HTR-8/SVneo (cell line): ENCODE measurements at regions not wholly inside any gene's neighbourhood (a gene's known extent, or its start where the extent isn't known, plus 50 kb on each side); places are given as distances from the start of the nearest gene placed in this dataset.

Experiments used
- DNase-seq: peaks from one replicate; pipeline ENCODE4 v3.0.0; 2011; ENCODE audit warnings: low spot score, mixed read lengths; ENCODE audit not compliant: insufficient read length
- FAIRE-seq: peaks from 2 replicates; lab custom pipeline; 2011; peaks lifted over from hg19 to GRCh38; lab: Jason Lieb, UNC

DNA sequence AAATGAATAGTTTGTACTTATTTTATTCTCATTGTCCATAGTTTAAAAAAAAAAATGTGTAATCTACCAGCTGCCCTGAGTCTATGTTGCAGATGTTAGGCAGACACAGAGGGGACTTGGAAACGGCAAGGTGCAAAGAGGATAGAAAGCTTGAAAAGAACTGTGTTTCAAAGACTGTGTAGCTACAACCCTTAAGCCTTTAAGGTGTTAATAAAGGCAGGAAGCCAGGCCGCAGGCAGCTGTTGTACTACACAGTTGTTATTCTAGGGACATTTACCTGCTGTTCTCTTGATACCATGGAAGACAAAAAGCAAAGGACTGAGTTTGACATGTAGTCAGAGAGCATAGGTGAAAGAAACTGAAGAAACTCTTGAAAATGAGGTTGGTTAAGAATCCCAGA is 440.0 kb downstream of the TUSC7 start:
- FAIRE-seq (no peak), DNase-seq (no peak)

DNA sequence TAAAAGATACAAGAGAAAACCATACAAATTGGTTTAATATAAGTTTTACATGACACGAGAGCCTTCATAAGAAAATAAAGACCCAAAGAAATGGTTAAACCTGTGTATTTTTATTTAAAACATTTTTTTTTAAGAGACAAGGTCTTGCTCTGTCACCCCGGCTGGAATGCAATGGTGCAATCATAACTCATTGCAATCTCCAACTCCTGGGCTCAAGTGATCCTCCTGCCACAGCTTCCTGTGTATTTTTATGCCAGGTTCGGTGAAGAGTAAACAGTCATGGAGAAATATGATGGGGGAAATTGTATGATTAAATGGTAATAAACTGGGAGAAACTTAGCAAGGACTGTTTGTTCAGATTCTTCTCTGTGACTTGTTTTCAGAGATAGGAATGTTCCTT is 441.0 kb downstream of the TUSC7 start:
- no peak for DNase-seq
- no peak for FAIRE-seq

DNA sequence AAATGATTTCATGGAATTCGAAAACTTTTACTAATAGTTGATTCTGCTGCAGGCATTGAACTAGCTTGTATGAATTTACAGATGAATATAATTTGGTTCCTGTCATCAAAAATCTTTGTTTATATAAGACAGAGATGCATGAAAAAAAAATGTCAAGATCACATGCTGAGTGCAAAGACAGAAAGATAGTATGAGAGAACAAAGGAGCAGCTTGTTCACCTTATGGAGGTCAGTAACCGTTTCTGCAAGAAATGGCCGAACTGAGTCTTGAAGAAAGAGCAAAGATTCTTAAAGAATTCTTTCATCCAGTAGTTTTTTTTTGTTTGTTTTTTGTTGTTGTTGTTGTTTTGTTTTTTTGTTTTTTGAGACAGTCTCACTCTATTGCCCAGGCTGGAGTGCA is 450.6 kb downstream of the TUSC7 start:
- FAIRE-seq: no peak
- no peak for DNase-seq

DNA sequence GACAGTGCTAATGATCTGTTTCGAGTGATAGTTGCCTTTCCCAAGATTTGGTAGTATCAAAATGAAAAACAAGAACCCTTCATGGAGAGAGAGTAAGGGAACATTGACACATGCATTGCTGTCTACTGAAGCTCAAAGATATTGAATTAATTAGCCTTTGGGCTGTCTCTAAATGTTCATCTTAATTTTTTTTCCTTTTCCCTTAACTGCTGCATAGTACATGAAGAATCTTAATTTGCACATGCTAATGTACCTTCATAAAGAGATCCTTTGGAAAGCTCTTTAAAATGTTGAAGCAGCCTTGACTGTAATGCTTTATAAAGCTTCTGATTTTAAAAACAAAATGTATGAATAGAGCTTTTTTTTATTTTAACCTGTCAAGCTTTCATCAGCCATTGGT is 452.2 kb downstream of the TUSC7 start:
- FAIRE-seq (no peak), DNase-seq (no peak)

DNA sequence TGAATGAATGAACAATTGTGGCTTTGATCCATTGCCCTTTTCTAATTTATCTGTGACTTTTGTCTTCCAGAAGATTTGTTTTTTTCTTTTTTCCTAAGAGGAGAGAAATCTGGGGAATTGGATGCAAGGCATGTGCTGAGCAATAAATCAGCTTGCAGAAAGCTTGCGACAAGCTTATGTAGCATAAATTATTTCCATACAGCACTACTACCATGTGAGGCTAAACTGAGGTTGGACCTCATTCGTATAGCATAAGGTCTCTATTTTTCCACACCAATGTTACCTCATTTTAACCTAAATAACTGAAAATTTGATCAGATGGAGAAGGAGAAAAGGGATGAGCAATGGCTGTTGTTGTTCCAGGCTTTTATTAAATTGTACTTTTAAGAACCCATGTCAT is 455.6 kb downstream of the TUSC7 start:
- no peak for FAIRE-seq

DNA sequence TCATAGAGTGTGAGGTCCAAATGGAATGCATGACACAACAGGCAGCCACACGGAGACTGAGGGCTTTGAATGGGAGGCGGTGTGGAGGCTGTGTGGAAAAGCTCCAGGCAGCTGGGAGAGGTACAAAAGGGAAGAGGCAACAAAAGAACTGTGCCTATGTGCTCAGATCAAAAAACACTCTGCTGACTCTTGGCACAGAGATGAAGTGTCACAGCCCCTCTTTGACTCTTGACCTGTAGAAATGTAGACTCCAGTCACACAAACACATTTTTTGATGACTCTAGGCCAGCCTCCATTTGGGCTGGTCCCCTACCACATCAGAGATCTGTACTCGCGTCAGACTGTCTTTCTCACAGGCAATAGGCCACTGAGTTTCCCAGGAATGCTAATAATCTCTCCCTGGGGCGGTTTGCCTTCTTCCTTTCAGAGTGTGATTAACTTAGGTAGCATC is 456.0 kb downstream of the TUSC7 start:
- FAIRE-seq (no peak), DNase-seq (no peak)

More for the DNA sequence above, 455.6 kb downstream of the TUSC7 start:
- DNase-seq: no peak

DNA sequence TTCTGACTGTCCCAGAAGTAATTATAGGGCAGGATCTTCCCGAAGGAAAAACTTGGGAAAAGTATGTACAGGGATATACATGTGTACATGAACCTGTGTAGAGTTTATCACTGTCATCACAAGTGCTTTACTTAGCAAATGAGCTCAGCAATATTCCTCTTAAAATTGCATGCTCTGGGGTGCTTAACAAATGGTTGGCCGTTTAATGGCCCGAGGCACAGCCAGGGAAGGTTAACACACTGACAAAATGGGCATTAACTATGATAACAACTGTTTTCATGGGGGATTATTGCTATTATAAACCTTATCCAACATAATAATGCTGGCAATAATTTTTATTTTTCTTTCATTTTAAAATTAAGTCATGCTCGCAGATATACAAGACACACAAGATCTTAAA is 459.3 kb downstream of the TUSC7 start:
- FAIRE-seq (no peak), DNase-seq (no peak)

DNA sequence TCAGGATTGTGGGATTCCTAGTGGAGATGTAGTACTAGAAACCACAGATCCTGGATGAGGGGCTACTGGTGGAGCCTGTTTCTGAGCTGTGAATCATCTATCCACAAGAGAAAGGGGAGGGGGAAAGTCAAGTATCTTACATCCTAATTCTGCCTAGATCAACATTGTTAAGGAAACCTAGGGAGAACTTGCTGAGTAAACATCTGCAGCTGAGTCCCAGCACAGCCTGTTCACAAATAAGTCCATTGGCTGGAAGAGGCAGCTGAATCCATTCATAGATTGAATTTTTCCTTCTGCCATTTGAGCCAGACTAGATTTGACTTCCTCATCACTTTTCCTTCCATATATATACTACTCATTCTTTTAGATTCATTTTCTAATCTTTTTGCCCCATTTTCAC is 460.5 kb downstream of the TUSC7 start:
- FAIRE-seq: no peak
- DNase-seq: no peak

DNA sequence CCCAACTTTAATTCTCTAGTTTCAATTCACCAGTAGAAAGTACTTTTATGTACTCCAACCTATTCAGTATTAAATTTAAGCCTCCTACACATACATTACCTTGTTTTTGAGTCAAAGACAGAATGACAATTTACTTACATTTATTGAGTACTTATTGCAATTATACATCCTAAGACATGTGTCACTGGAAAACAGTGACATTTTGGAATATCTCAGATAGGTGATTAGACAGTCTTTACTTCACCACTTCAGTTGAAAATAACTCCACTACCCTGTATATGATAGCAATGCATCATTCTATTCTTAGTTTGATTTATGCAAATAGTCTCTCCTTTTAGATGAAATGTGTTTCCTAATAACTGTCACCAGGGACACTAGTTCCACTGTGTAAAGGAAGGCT is 461.5 kb downstream of the TUSC7 start:
- no peak for FAIRE-seq

DNA sequence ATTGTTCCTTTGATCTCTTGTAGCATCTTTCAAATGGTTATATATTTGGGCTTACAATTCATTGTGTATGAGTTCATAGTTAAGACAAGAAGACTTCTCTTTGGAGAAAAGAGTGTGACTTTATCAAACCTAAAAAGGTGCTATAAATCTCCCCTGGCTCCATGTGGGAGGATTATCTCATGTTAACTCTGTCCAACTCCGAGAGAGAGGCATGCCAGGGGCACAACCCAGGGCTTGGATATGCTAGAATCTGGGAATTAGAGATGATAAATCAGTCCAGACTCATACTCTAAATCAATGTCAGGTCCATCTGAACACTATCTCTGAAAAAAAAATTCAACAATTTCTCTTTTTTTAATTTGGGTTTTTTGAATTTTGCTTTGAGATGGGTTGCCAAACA is 462.8 kb downstream of the TUSC7 start:
- DNase-seq (no peak), FAIRE-seq (no peak)

More for the DNA sequence above, 461.5 kb downstream of the TUSC7 start:
- DNase-seq: no peak

DNA sequence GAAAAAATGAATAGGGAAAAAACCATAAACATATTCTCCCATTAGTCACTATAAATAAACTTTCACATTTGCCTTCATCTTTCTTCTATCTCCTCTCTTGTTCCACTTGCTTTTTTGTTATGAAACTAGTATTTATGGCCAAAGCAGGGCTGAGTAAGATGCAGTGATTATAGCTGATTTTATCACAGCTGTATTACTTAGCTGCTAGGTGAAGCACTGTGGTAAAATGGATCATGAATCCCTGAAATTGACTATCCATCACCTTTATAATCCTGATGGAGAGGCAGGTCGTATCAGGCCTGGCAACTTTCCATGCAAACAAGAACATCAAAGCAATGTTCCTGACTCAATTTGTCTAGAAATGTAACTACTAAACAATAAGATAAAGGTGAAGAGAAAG is 471.6 kb downstream of the TUSC7 start:
- FAIRE-seq: no peak

DNA sequence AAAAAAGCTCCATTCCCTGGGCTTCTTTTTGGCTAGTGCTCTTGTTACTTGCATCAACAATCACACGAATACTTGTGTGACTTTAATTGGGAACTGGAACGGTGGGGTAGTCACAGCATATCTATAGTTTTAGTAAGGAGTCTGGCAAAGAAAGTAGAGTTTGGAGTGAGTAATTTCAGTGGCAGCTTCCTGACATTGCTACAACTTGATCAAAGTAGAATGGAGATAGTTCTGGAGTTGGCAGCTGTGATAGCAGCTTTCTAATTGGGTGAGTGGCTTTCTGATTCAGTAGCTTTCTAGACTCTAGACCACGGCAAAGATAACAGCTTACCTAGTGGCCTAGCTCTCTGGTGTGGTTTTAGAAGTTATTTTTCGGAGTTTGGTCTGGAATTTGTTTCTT is 475.0 kb downstream of the TUSC7 start:
- FAIRE-seq: no peak
- DNase-seq: no peak

More for the DNA sequence above, 471.6 kb downstream of the TUSC7 start:
- DNase-seq: no peak

DNA sequence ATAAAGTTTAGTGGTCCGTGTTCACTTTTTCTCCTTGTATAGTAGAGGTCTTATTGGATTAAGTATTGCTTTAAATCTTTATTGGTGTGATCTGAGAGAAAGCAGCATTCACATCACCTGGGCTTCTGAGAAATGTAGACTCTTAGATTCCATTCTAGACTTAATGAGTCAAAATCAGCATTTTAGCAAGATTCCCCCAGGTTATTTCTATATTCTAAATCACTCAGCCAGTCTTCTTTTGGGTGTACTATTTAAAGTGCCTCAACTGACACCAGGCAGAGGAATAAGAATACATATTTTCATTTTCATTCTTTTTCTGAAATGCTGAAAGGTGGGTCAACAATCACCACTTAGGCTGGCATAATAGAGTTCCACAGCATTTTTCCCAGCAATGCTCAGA is 481.7 kb downstream of the TUSC7 start:
- DNase-seq (no peak), FAIRE-seq (no peak)

DNA sequence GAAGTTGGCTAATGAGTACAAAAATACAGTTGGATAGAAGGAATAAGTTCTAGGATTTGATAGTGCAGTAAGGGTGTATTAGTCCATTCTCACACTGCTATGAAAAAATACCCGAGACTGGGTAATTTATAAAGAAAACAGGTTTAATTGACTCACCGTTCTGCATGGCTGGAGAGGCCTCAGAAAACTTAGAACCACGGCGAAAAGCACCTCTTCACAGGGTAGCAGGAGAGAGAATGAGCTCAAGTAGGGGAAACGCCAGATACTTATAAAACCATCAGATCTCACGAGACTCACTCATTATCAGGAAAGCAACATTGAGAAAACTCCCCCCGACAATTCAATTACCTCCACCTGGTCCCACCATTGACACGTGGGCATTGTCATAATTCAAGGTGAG is 483.3 kb downstream of the TUSC7 start:
- FAIRE-seq (no peak), DNase-seq (no peak)

DNA sequence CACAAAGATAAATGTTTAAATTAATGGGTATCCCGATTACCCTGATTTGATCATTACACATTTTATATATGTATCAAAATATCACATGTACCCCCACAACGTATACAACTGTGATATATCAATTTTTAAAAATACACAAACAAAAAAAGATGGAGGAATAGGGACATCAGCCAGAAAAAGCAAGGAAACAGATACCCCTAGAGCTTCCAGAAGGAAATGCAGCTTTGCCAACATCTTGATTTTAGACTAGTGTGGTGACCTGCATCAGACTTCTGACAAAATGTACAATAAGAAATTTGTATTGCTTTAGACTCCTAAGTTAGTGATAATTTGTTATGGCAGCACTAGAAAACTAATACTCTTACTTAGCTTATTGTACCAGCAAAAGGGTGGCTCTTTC is 483.8 kb downstream of the TUSC7 start:
- no peak for DNase-seq
- FAIRE-seq: no peak

DNA sequence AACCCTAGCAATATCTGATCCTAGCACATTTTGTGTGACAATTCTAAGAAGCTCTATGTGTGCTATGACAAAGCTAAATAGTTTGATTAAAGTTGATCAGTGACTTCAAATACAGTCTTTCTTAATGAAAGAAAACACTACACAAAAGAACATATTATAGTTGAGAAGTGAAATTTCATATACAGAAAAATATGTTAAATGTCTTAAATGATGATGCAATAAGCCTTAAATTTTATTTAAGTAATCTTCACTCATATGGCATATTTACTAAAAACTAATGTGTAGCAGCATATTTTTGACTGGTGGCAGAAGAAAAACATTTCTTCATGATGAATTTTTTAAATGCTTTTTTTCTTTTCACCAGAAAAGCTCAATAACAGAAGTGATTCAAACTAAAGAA is 485.5 kb downstream of the TUSC7 start:
- no peak for DNase-seq
- FAIRE-seq: no peak

DNA sequence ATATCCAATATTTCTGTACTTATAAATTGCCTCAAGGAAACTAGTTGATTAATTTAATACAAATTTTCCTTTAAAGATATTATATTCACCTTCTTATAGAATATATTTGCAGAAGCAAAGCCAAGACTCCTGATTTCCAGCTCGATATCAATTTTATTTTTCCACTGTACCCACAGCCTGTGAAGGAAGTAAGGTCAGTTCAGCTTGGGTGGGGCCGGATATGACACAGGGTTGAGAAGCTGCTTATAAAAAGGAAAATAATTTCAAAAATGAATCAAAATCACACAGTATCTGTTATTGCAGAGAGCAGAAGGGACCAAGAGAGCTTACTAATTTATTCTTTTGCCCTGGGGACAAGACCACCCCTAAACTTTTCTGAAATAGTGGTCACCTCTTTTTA is 491.4 kb downstream of the TUSC7 start:
- FAIRE-seq: no peak
- no peak for DNase-seq

DNA sequence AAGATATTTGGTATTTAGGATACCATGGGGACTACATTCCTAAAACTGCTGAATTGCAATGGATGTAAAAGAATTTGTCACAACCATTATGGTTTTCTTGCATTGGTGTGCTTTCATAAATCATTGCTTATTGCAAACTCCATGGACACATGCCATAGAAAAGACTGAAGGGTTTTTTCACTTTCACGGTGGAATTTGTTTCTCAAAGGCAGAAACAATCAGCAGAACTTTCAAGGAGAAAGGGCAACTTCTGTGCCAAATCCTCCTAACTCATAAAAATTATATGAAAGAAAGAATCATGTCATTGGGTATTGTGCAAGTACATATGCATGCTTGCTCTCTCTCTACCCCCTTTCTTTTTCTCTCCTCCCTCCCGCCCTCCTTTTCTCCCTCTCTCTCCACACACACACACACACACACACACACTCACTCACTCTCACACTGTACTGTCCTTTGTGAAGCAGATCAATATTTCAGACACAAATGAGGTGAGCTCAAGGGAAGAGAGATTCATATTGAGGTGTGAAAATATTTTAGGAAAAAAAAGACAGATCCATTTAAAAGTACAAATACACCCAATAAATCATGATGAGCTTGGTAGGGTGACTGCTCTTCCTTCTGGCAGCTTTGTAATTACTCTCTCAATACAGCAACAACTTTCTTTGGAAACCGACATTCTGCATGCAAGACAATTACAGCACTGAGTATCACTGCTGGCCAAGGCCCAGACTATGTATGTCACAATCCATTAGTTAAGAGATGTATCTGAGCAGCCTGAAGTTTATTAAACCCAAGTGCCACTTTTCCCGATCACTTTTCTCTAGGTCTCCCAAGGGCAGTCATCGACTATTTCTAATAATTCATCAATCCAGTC is 492.6 kb downstream of the TUSC7 start:
- DNase-seq (no peak), FAIRE-seq (no peak)

DNA sequence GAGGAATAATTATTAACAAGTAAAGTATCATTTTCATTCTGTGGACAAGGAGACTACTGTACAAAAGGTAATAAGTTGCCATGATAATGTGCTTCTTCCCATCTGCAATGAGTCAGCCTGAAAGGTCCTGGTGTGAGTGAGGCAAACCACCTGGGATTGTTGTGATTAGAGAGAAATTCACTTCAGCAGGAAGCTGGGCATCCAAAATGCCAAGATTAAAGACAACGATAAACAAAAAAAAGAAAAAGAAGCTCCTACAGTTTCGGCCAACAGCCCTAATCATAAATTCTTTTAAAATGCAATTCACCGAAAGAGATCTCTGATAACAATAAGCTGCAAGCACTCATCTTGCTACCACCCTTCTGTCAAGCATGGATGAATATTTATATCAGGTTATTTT is 507.8 kb downstream of the TUSC7 start:
- FAIRE-seq (no peak), DNase-seq (no peak)

DNA sequence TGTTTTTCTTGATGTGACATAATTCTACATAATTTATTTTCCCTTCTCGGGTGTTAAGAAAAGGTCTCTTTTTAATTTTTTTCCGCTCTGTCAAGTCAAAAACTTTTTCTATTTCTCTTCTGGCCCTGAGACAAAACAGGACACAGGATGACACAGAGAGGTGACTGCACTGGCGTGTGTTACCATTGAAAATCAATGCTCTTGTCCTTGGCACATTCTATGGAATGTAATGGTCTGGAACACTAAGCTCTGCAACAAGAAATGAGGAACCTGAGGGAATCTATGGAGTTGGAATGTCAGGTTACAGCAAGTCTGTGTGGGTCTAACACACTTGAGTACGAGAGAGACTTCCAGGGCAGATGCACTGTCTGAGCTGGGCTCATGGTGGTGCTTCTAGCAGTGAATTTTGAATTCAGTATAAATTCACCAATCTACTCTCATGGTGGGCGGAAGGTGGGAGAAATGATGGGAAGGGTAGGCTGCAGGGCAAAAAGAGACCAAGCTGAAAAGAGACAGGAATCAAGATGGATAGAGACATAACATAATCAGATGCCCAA is 508.3 kb downstream of the TUSC7 start:
- FAIRE-seq: no peak
- DNase-seq: no peak

DNA sequence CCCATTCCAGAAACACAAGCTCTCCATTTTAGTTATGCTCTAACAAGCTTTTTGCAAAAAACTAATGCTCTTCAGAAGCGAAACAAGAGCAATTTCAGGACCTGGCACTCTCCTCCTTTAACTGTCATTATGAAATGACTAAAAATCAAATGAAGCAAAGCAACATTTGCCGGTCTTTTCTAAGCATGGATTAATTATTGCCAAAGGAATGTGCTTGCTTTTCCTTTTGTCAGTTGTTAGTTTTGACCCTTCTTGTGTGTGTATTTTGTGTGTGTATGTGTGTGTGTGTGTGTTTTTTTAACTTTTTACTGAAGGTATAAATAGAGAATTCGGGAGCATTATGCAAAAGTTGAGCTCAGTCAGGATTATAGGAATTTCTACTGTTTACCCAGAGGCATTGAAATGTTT is 509.1 kb downstream of the TUSC7 start:
- FAIRE-seq (no peak), DNase-seq (no peak)

DNA sequence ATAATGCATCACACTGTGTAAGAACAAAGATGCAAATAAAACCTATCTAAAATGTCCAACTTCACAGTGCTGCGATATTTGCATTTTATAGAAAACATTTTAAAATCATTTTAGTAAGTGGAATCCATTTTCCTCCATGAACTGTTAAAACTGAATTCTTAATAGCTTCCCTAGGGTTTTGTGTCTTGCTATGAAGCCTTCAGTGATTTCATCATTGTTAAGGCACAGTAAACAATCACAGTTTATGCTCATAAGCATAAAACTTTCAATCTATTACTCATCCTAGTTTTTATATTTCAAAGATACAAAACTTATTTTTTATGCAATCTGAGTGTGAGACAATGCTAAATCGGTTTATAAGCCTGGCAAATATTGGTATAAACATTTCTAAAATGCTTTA is 509.7 kb downstream of the TUSC7 start:
- DNase-seq: no peak
- no peak for FAIRE-seq
